ENCODE measurements at regions not wholly inside any gene's neighbourhood (a gene's known extent, or its start where the extent isn't known, plus 50 kb on each side); places are given as distances from the start of the nearest gene placed in this dataset.

GRCh38 chr6:145345094-145345493, 390.2 kb downstream of the EPM2A start:
- ATAC-seq (no peak), DNase-seq (ENCODE audit: low spot score) (no peak)
- Histone ChIP-seq H3K79me2 (replicated peaks; ENCODE audit: insufficient read depth) (no peaks in the 10 kb centered on the region), H3K4me3 (no peak overlapping the region), H2AFZ (no peak overlapping the region), H4K20me1 (replicated peaks; ENCODE audit: insufficient read depth) (no peaks in the 10 kb centered on the region), H3K9me2 (ENCODE audit: insufficient read depth) (no peaks in the 10 kb centered on the region), H3K4me2 (no peak overlapping the region), H3F3A (replicated peaks; ENCODE audit: low read depth) (no peaks in the 10 kb centered on the region), H3K4me1 (ENCODE audit: insufficient read depth) (peaks cover 6% of the 10 kb centered on the region), H3K27ac (ENCODE audit: low read depth) (no peak overlapping the region), H3K36me3 (ENCODE audit: insufficient read depth) (no peaks in the 10 kb centered on the region), H3K27me3 (ENCODE audit: insufficient read depth) (no peaks in the 10 kb centered on the region)
- Mint-ChIP-seq H3K9me3 (no peaks in the 10 kb centered on the region), H3K4me3 (no peak overlapping the region), H3K27ac (no peak overlapping the region), H3K4me1 (peaks cover 17% of the 10 kb centered on the region), H3K36me3 (ENCODE audit: low read depth) (no peaks in the 10 kb centered on the region), H3K27me3 (ENCODE audit: insufficient read depth, low read depth, poor library complexity) (no peaks in the 10 kb centered on the region)
- TF ChIP-seq CTCF (conservative IDR thresholded peaks at IDR 0.05; ENCODE audit: low read depth in 2 of 2), result no peak
- TF ChIP-seq ETS1 (IDR thresholded peaks at IDR 0.05), result no peak
- TF ChIP-seq EZH2 (IDR thresholded peaks at IDR 0.05; ENCODE audit: low read depth, unreplicated experiment), result no peak
- TF ChIP-seq ZNF462 (CRISPR knock-in tag; IDR thresholded peaks at IDR 0.05), result no peak
- TF ChIP-seq ZNF331 (CRISPR knock-in tag; IDR thresholded peaks at IDR 0.05; ENCODE audit: low read depth), result no peak
- no peak for TF ChIP-seq CREB1 (CRISPR knock-in tag; IDR thresholded peaks at IDR 0.05; ENCODE audit: low read depth)
- TF ChIP-seq ZNF114 (CRISPR knock-in tag; IDR thresholded peaks at IDR 0.05), result no peak

All from GM23338 (cell line).